ENCODE measurements at regions not wholly inside any gene's neighbourhood (a gene's known extent, or its start where the extent isn't known, plus 50 kb on each side); places are given as distances from the start of the nearest gene placed in this dataset.

- no peak for DNase-seq
- Mint-ChIP-seq H3K9me3 (no peaks in the 10 kb centered on the region), H3K27me3 (no peaks in the 10 kb centered on the region), H3K4me1 (no peaks in the 10 kb centered on the region), H3K27ac (no peak overlapping the region), H3K4me3 (no peak overlapping the region), H3K36me3 (ENCODE audit: low read depth) (no peaks in the 10 kb centered on the region)
- ChIA-PET CTCF (no interaction called here), POLR2A (no interaction called here)
These were observed 343.5 kb downstream of the GPR37 start for GRCh38 chr7:124422081-124422480.

- H3K27ac Mint-ChIP-seq, result no peak overlapping the region
- DNase-seq, result no peak
- POLR2A ChIA-PET, result no interaction called here
- no peaks in the 10 kb centered on the region for H3K4me1 Mint-ChIP-seq
- CTCF ChIA-PET, result no interaction called here
- H3K9me3 Mint-ChIP-seq, result no peaks in the 10 kb centered on the region
- no peaks in the 10 kb centered on the region for H3K27me3 Mint-ChIP-seq
- H3K4me3 Mint-ChIP-seq, result no peak overlapping the region
- no peaks in the 10 kb centered on the region for H3K36me3 Mint-ChIP-seq (ENCODE audit: low read depth)
These were observed 345.2 kb downstream of the GPR37 start for GRCh38 chr7:124420367-124420766.

- no peak for DNase-seq
- no peaks in the 10 kb centered on the region for H3K4me1 Mint-ChIP-seq
- no peaks in the 10 kb centered on the region for H3K9me3 Mint-ChIP-seq
- no peaks in the 10 kb centered on the region for H3K36me3 Mint-ChIP-seq (ENCODE audit: low read depth)
- no peak overlapping the region for H3K4me3 Mint-ChIP-seq
- no peak overlapping the region for H3K27ac Mint-ChIP-seq
- CTCF ChIA-PET, result no interaction called here
- POLR2A ChIA-PET, result no interaction called here
- H3K27me3 Mint-ChIP-seq, result no peaks in the 10 kb centered on the region
These were observed 352.6 kb downstream of the GPR37 start for GRCh38 chr7:124413029-124413428.

GRCh38 chr7:124412531-124412930 lies 353.1 kb downstream of the GPR37 start:
- no peak for DNase-seq
- Mint-ChIP-seq H3K36me3 (ENCODE audit: low read depth) (no peaks in the 10 kb centered on the region), H3K27ac (no peak overlapping the region), H3K9me3 (no peaks in the 10 kb centered on the region), H3K4me3 (no peak overlapping the region), H3K27me3 (no peaks in the 10 kb centered on the region), H3K4me1 (no peaks in the 10 kb centered on the region)
- ChIA-PET CTCF (no interaction called here), POLR2A (no interaction called here)

- ChIA-PET CTCF (no interaction called here), POLR2A (no interaction called here)
- no peak for DNase-seq
- Mint-ChIP-seq H3K27ac (no peak overlapping the region), H3K27me3 (no peaks in the 10 kb centered on the region), H3K9me3 (no peaks in the 10 kb centered on the region), H3K36me3 (ENCODE audit: low read depth) (no peaks in the 10 kb centered on the region), H3K4me1 (no peaks in the 10 kb centered on the region), H3K4me3 (no peak overlapping the region)
These were observed 353.8 kb downstream of the GPR37 start for GRCh38 chr7:124411796-124412195.

- CTCF ChIA-PET, result no interaction called here
- DNase-seq, result no peak
- Mint-ChIP-seq H3K36me3 (ENCODE audit: low read depth) (no peaks in the 10 kb centered on the region), H3K27ac (no peak overlapping the region), H3K4me1 (no peaks in the 10 kb centered on the region), H3K4me3 (no peak overlapping the region), H3K27me3 (no peaks in the 10 kb centered on the region), H3K9me3 (peaks cover 1% of the 10 kb centered on the region)
- POLR2A ChIA-PET, result no interaction called here
These were observed 362.0 kb downstream of the GPR37 start for GRCh38 chr7:124403587-124403986.

GRCh38 chr7:124403112-124403511 lies 362.5 kb downstream of the GPR37 start:
- Mint-ChIP-seq H3K27ac (no peak overlapping the region), H3K36me3 (ENCODE audit: low read depth) (no peaks in the 10 kb centered on the region), H3K4me3 (no peak overlapping the region), H3K27me3 (no peaks in the 10 kb centered on the region), H3K9me3 (peaks cover 1% of the 10 kb centered on the region), H3K4me1 (no peaks in the 10 kb centered on the region)
- POLR2A ChIA-PET, result no interaction called here
- DNase-seq, result no peak
- CTCF ChIA-PET, result no interaction called here

GRCh38 chr7:124399941-124400340 lies 365.7 kb downstream of the GPR37 start:
- DNase-seq, result no peak
- POLR2A ChIA-PET, result no interaction called here
- H3K9me3 Mint-ChIP-seq, result peaks cover 1% of the 10 kb centered on the region
- no peaks in the 10 kb centered on the region for H3K4me1 Mint-ChIP-seq
- H3K36me3 Mint-ChIP-seq (ENCODE audit: low read depth), result no peaks in the 10 kb centered on the region
- no peak overlapping the region for H3K4me3 Mint-ChIP-seq
- no peak overlapping the region for H3K27ac Mint-ChIP-seq
- CTCF ChIA-PET, result no interaction called here
- no peaks in the 10 kb centered on the region for H3K27me3 Mint-ChIP-seq

GRCh38 chr7:124398937-124399552 lies 366.2 kb upstream of the TMEM229A start:
- Mint-ChIP-seq H3K4me1 (no peaks in the 10 kb centered on the region), H3K9me3 (peaks cover 1% of the 10 kb centered on the region), H3K36me3 (ENCODE audit: low read depth) (no peaks in the 10 kb centered on the region), H3K4me3 (no peak overlapping the region), H3K27me3 (no peaks in the 10 kb centered on the region), H3K27ac (no peak overlapping the region)
- ChIA-PET CTCF (no interaction called here), POLR2A (no interaction called here)
- DNase-seq, result no peak

GRCh38 chr7:124397134-124397533 lies 364.3 kb upstream of the TMEM229A start:
- H3K27ac Mint-ChIP-seq, result no peak overlapping the region
- no peak for DNase-seq
- no peaks in the 10 kb centered on the region for H3K4me1 Mint-ChIP-seq
- no peaks in the 10 kb centered on the region for H3K27me3 Mint-ChIP-seq
- ChIA-PET CTCF (no interaction called here), POLR2A (no interaction called here)
- H3K36me3 Mint-ChIP-seq (ENCODE audit: low read depth), result no peaks in the 10 kb centered on the region
- H3K4me3 Mint-ChIP-seq, result no peak overlapping the region
- H3K9me3 Mint-ChIP-seq, result peaks cover 1% of the 10 kb centered on the region

GRCh38 chr7:124390301-124390700 lies 357.4 kb upstream of the TMEM229A start:
- Mint-ChIP-seq H3K9me3 (no peaks in the 10 kb centered on the region), H3K4me3 (no peak overlapping the region), H3K27ac (no peak overlapping the region), H3K36me3 (ENCODE audit: low read depth) (no peaks in the 10 kb centered on the region), H3K4me1 (no peaks in the 10 kb centered on the region), H3K27me3 (no peaks in the 10 kb centered on the region)
- ChIA-PET CTCF (no interaction called here), POLR2A (no interaction called here)
- DNase-seq, result no peak

- ChIA-PET POLR2A (no interaction called here), CTCF (no interaction called here)
- Mint-ChIP-seq H3K4me1 (no peaks in the 10 kb centered on the region), H3K36me3 (ENCODE audit: low read depth) (no peaks in the 10 kb centered on the region), H3K9me3 (no peaks in the 10 kb centered on the region), H3K4me3 (no peak overlapping the region), H3K27me3 (no peaks in the 10 kb centered on the region), H3K27ac (no peak overlapping the region)
- DNase-seq, result no peak
These were observed 355.9 kb upstream of the TMEM229A start for GRCh38 chr7:124388751-124389150.

GRCh38 chr7:124387056-124387455 lies 354.2 kb upstream of the TMEM229A start:
- Mint-ChIP-seq H3K36me3 (ENCODE audit: low read depth) (no peaks in the 10 kb centered on the region), H3K9me3 (no peaks in the 10 kb centered on the region), H3K4me3 (no peak overlapping the region), H3K27ac (no peak overlapping the region), H3K27me3 (no peaks in the 10 kb centered on the region), H3K4me1 (no peaks in the 10 kb centered on the region)
- CTCF ChIA-PET, result no interaction called here
- POLR2A ChIA-PET, result no interaction called here
- no peak for DNase-seq

- ChIA-PET POLR2A (no interaction called here), CTCF (no interaction called here)
- H3K4me3 Mint-ChIP-seq, result no peak overlapping the region
- H3K36me3 Mint-ChIP-seq (ENCODE audit: low read depth), result no peaks in the 10 kb centered on the region
- no peaks in the 10 kb centered on the region for H3K27me3 Mint-ChIP-seq
- H3K27ac Mint-ChIP-seq, result no peak overlapping the region
- DNase-seq, result no peak
- no peaks in the 10 kb centered on the region for H3K4me1 Mint-ChIP-seq
- H3K9me3 Mint-ChIP-seq, result no peaks in the 10 kb centered on the region
These were observed 346.4 kb upstream of the TMEM229A start for GRCh38 chr7:124379296-124379695.

GRCh38 chr7:124376111-124376510 lies 343.2 kb upstream of the TMEM229A start:
- CTCF ChIA-PET, result no interaction called here
- POLR2A ChIA-PET, result no interaction called here
- DNase-seq, result no peak
- no peak overlapping the region for H3K4me3 Mint-ChIP-seq
- no peaks in the 10 kb centered on the region for H3K36me3 Mint-ChIP-seq (ENCODE audit: low read depth)
- H3K4me1 Mint-ChIP-seq, result no peaks in the 10 kb centered on the region
- H3K27ac Mint-ChIP-seq, result no peak overlapping the region
- H3K9me3 Mint-ChIP-seq, result no peaks in the 10 kb centered on the region
- H3K27me3 Mint-ChIP-seq, result no peaks in the 10 kb centered on the region

Data from activated CD4-positive, alpha-beta T cell treated with anti-CD3 and anti-CD28 coated beads, Interleukin-2, amount 10 ng/mL, durations not matched to agents 7 days and 5 days (primary cell).